Upper lobe of right lung (tissue), 1 donor: ENCODE measurements at regions not wholly inside any gene's neighbourhood (a gene's known extent, or its start where the extent isn't known, plus 50 kb on each side); places are given as distances from the start of the nearest gene placed in this dataset.
A peak's percentile ranks its signal among the peaks of the same experiment; 100 is the strongest.

Source experiments
- ATAC-seq: fragments of 200-7000 bp; cut with Tn5 transposase; one replicate; pipeline ENCODE4 v1.9.1; 2020; ENCODE audit warnings: mild to moderate bottlenecking, moderate library complexity
- DNase-seq: peaks from one replicate; pipeline ENCODE4 v3.0.0-alpha.2; 2020
- H3K27ac ChIP-seq: fragments of 200-600 bp; one replicate; pipeline ENCODE4 v1.8.0; 2022
- H3K27me3 ChIP-seq: fragments of 200-600 bp; one replicate; pipeline ENCODE4 v1.8.0; 2022; ENCODE audit warnings: mild to moderate bottlenecking
- H3K36me3 ChIP-seq: fragments of 200-600 bp; one replicate; pipeline ENCODE4 v1.8.0; 2022
- H3K4me1 ChIP-seq: fragments of 200-600 bp; one replicate; pipeline ENCODE4 v1.8.0; 2022
- H3K4me3 ChIP-seq: fragments of 200-600 bp; one replicate; pipeline ENCODE4 v1.8.0; 2022; ENCODE audit warnings: mild to moderate bottlenecking
- H3K9me3 ChIP-seq: fragments of 200-600 bp; one replicate; pipeline ENCODE4 v1.8.0; 2022
- intact Hi-C: fragments of 100-400 bp; cut with DNase I; formaldehyde crosslinking; loops from one replicate; pipeline ENCODE4 v1.11.0; 2022
- TF ChIP-seq, protein P1 (sequence below): fragments of 200-600 bp; IDR thresholded peaks from one replicate; pipeline ENCODE4 v1.8.0; 2022; ENCODE audit warnings: antibody characterized with exemption
- donor health status: DM: no; HTN: yes; CAD: no; lungs with severe emphysema.

GRCh38 chr5:82384034-82384750, 106.0 kb upstream of the RPS23 start:
- Histone ChIP-seq H3K9me3 (no peaks in the 10 kb centered on the region), H3K27me3 (no peaks in the 10 kb centered on the region), H3K4me3 (no peak overlapping the region), H3K4me1 (no peaks in the 10 kb centered on the region), H3K27ac (no peak overlapping the region), H3K36me3 (no peaks in the 10 kb centered on the region)
- DNase-seq, result no peak
- no peak for ATAC-seq
- TF ChIP-seq, protein P1, sequence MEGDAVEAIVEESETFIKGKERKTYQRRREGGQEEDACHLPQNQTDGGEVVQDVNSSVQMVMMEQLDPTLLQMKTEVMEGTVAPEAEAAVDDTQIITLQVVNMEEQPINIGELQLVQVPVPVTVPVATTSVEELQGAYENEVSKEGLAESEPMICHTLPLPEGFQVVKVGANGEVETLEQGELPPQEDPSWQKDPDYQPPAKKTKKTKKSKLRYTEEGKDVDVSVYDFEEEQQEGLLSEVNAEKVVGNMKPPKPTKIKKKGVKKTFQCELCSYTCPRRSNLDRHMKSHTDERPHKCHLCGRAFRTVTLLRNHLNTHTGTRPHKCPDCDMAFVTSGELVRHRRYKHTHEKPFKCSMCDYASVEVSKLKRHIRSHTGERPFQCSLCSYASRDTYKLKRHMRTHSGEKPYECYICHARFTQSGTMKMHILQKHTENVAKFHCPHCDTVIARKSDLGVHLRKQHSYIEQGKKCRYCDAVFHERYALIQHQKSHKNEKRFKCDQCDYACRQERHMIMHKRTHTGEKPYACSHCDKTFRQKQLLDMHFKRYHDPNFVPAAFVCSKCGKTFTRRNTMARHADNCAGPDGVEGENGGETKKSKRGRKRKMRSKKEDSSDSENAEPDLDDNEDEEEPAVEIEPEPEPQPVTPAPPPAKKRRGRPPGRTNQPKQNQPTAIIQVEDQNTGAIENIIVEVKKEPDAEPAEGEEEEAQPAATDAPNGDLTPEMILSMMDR, result no peak
- intact Hi-C loops, result no loop called here

DNA sequence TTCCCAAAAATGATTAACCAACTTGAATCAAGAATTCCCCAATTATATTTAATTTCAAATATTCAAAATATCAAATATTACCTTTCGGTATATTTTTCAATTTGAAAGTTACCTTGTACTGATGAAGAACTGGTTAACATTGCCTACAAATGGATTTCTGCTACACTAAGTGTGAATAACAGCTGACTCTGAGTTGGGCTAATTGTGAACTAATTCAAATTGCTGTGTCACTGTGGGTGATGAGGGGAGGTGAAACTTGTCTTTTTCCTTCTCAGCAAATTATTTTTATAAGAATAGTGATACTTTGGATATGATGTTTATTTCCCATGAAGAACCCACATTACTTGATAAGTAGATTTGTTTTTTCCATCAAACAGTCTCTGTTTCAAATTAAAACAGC, 103.4 kb upstream of the RPS23 start:
- no peak for DNase-seq
- TF ChIP-seq, protein P1, result no peak
- Histone ChIP-seq H3K4me3 (no peak overlapping the region), H3K4me1 (no peaks in the 10 kb centered on the region), H3K36me3 (no peaks in the 10 kb centered on the region), H3K27ac (no peak overlapping the region), H3K27me3 (no peaks in the 10 kb centered on the region), H3K9me3 (no peaks in the 10 kb centered on the region)
- intact Hi-C loops, result no loop called here
- ATAC-seq, result no peak

- Histone ChIP-seq H3K4me3 (no peak overlapping the region), H3K27ac (no peak overlapping the region), H3K36me3 (no peaks in the 10 kb centered on the region), H3K4me1 (no peaks in the 10 kb centered on the region), H3K9me3 (no peaks in the 10 kb centered on the region), H3K27me3 (no peaks in the 10 kb centered on the region)
- no peak for ATAC-seq
- intact Hi-C loops, result no loop called here
- TF ChIP-seq, protein P1, result no peak
- no peak for DNase-seq
These were observed 98.2 kb upstream of the RPS23 start for GRCh38 chr5:82376307-82376706.

GRCh38 chr5:82375488-82376244, 97.5 kb upstream of the RPS23 start:
- DNase-seq, result no peak
- no peaks in the 10 kb centered on the region for H3K27me3 ChIP-seq
- no peaks in the 10 kb centered on the region for H3K36me3 ChIP-seq
- no peak overlapping the region for H3K27ac ChIP-seq
- H3K9me3 ChIP-seq, result no peaks in the 10 kb centered on the region
- no peak overlapping the region for H3K4me3 ChIP-seq
- TF ChIP-seq, protein P1, result no peak
- no peaks in the 10 kb centered on the region for H3K4me1 ChIP-seq
- ATAC-seq, result peak; percentile 28
- intact Hi-C loops, result no loop called here

DNA sequence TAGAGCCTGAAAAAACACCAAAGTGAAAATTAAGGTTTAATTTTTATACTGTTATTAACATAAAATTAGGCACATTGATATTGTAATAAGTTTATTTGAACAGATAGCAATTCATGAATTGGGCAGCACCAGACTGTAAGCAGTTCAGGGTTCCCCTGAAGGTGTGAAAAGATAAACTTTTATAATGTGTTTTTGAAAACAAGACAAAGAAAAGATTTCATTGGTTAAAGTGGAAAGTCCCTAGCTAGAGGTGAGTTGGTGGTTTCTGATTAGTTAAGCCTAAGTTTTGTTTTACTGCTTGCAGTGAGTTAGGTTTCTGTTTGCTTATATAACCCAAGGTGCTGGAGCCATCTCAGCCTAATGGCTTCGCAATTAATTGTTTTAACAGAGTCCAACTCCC, 96.5 kb upstream of the RPS23 start:
- ATAC-seq, result no peak
- H3K9me3 ChIP-seq, result no peaks in the 10 kb centered on the region
- intact Hi-C loops, result no loop called here
- no peak overlapping the region for H3K4me3 ChIP-seq
- DNase-seq, result no peak
- TF ChIP-seq, protein P1, result no peak
- no peaks in the 10 kb centered on the region for H3K4me1 ChIP-seq
- H3K27ac ChIP-seq, result no peak overlapping the region
- H3K27me3 ChIP-seq, result no peaks in the 10 kb centered on the region
- no peaks in the 10 kb centered on the region for H3K36me3 ChIP-seq
